ENCODE measurements at regions not wholly inside any gene's neighbourhood (a gene's known extent, or its start where the extent isn't known, plus 50 kb on each side); places are given as distances from the start of the nearest gene placed in this dataset.

- no peaks in the 10 kb centered on the region for H3K36me3 Mint-ChIP-seq (ENCODE audit: insufficient read depth, unreplicated experiment)
- H3K4me3 ChIP-seq (ENCODE audit: low read depth, low read length), result no peak overlapping the region
- H3K9me3 ChIP-seq, result peaks cover 3% of the 10 kb centered on the region; the same call in 1 of the 2 replicates
- no peaks in the 10 kb centered on the region for H3K4me1 Mint-ChIP-seq (ENCODE audit: low read depth, unreplicated experiment)
- H3K36me3 ChIP-seq (ENCODE audit: control insufficient read depth, insufficient read depth, low read length), result no peaks in the 10 kb centered on the region
- ChIA-PET POLR2A (no interaction called here), CTCF (no interaction called here)
- no peaks in the 10 kb centered on the region for H3K4me1 ChIP-seq
- H3K27me3 ChIP-seq (replicated peaks; ENCODE audit: control insufficient read depth, insufficient read depth, low read length), result no peaks in the 10 kb centered on the region
- no peak for DNase-seq
- no peaks in the 10 kb centered on the region for H3K27me3 Mint-ChIP-seq (ENCODE audit: insufficient read depth, unreplicated experiment)
- intact Hi-C loops (cut with micrococcal nuclease; ENCODE audit: unreplicated experiment), result no loop called here
- H3K4me3 Mint-ChIP-seq (ENCODE audit: unreplicated experiment), result no peak overlapping the region
- no TSS peak for BruUV-seq (replicated peaks)
- TF ChIP-seq CTCF (IDR thresholded peaks at IDR 0.05; ENCODE audit: insufficient read depth in 1 of 2, low read depth in 1 of 2, low read length in 1 of 2, severe bottlenecking in 1 of 2, unreplicated experiment in 1 of 2), result no peak
- H3K9me3 Mint-ChIP-seq (ENCODE audit: unreplicated experiment), result peaks cover 11% of the 10 kb centered on the region
- H3K27ac Mint-ChIP-seq (ENCODE audit: unreplicated experiment), result no peak overlapping the region
These were observed 2185.8 kb upstream of the ACO1 start for GRCh38 chr9:30198463-30199309.

GRCh38 chr9:30201024-30201423 is 2183.4 kb upstream of the ACO1 start:
- Histone ChIP-seq H3K9me3 (peaks cover 3% of the 10 kb centered on the region; the same call in 1 of the 2 replicates), H3K4me3 (ENCODE audit: low read depth, low read length) (no peak overlapping the region), H3K4me1 (no peaks in the 10 kb centered on the region), H3K36me3 (ENCODE audit: control insufficient read depth, insufficient read depth, low read length) (no peaks in the 10 kb centered on the region), H3K27me3 (replicated peaks; ENCODE audit: control insufficient read depth, insufficient read depth, low read length) (no peaks in the 10 kb centered on the region)
- DNase-seq, result no peak
- Mint-ChIP-seq H3K27ac (ENCODE audit: unreplicated experiment) (no peak overlapping the region), H3K27me3 (ENCODE audit: insufficient read depth, unreplicated experiment) (no peaks in the 10 kb centered on the region), H3K4me3 (ENCODE audit: unreplicated experiment) (no peak overlapping the region), H3K4me1 (ENCODE audit: low read depth, unreplicated experiment) (no peaks in the 10 kb centered on the region), H3K9me3 (ENCODE audit: unreplicated experiment) (peaks cover 11% of the 10 kb centered on the region), H3K36me3 (ENCODE audit: insufficient read depth, unreplicated experiment) (no peaks in the 10 kb centered on the region)
- BruUV-seq (replicated peaks), result no TSS peak
- ChIA-PET CTCF (no interaction called here), POLR2A (no interaction called here)
- TF ChIP-seq CTCF (IDR thresholded peaks at IDR 0.05; ENCODE audit: insufficient read depth in 1 of 2, low read depth in 1 of 2, low read length in 1 of 2, severe bottlenecking in 1 of 2, unreplicated experiment in 1 of 2), result no peak
- intact Hi-C loops (cut with micrococcal nuclease; ENCODE audit: unreplicated experiment), result no loop called here

- Mint-ChIP-seq H3K4me1 (ENCODE audit: low read depth, unreplicated experiment) (no peaks in the 10 kb centered on the region), H3K9me3 (ENCODE audit: unreplicated experiment) (no peaks in the 10 kb centered on the region)
These were observed 2149.4 kb upstream of the ACO1 start for GRCh38 chr9:30235068-30235467.

More at GRCh38 chr9:30235068-30235467, 2149.4 kb upstream of the ACO1 start:
- ChIA-PET POLR2A (no interaction called here), CTCF (no interaction called here)
- no peaks in the 10 kb centered on the region for H3K27me3 ChIP-seq (replicated peaks; ENCODE audit: control insufficient read depth, insufficient read depth, low read length)
- no peaks in the 10 kb centered on the region; the same call in 1 of the 2 replicates for H3K9me3 ChIP-seq
- no peak overlapping the region for H3K4me3 ChIP-seq (ENCODE audit: low read depth, low read length)
- Mint-ChIP-seq H3K4me3 (ENCODE audit: unreplicated experiment) (no peak overlapping the region), H3K27ac (ENCODE audit: unreplicated experiment) (no peak overlapping the region), H3K36me3 (ENCODE audit: insufficient read depth, unreplicated experiment) (no peaks in the 10 kb centered on the region), H3K27me3 (ENCODE audit: insufficient read depth, unreplicated experiment) (peaks cover 10% of the 10 kb centered on the region)
- H3K4me1 ChIP-seq, result no peaks in the 10 kb centered on the region
- BruUV-seq (replicated peaks), result no TSS peak
- TF ChIP-seq CTCF (IDR thresholded peaks at IDR 0.05; ENCODE audit: insufficient read depth in 1 of 2, low read depth in 1 of 2, low read length in 1 of 2, severe bottlenecking in 1 of 2, unreplicated experiment in 1 of 2), result no peak
- intact Hi-C loops (cut with micrococcal nuclease; ENCODE audit: unreplicated experiment), result no loop called here
- no peak for DNase-seq
- no peaks in the 10 kb centered on the region for H3K36me3 ChIP-seq (ENCODE audit: control insufficient read depth, insufficient read depth, low read length)
